Smooth muscle cell (in vitro differentiated cells): ENCODE measurements at regions not wholly inside any gene's neighbourhood (a gene's known extent, or its start where the extent isn't known, plus 50 kb on each side); places are given as distances from the start of the nearest gene placed in this dataset.

Experiments
- DNase-seq: peaks from one replicate; lab custom pipeline; 2025; ENCODE audit not compliant: unreplicated experiment; lab: John Stamatoyannopoulos, UW
- H2AFZ ChIP-seq: fragments of 200-600 bp; sonication (generic); 2 replicates; pipeline ENCODE4 v1.6.0; 2016; ENCODE audit warnings: antibody characterized with exemption, low read depth, mild to moderate bottlenecking
- H3F3A ChIP-seq: fragments of 200-600 bp; sonication (generic); 2 replicates; pipeline ENCODE4 v1.6.0; 2017; ENCODE audit warnings: antibody characterized with exemption, low read depth
- H3K27ac ChIP-seq: fragments of 200-600 bp; sonication (generic); 2 replicates; pipeline ENCODE4 v1.5.1; 2016; ENCODE audit warnings: low read depth, mild to moderate bottlenecking
- H3K27me3 ChIP-seq: fragments of 200-600 bp; sonication (generic); 2 replicates; pipeline ENCODE4 v1.6.1; 2016; ENCODE audit warnings: low read depth, mild to moderate bottlenecking
- H3K36me3 ChIP-seq: fragments of 200-600 bp; sonication (generic); 2 replicates; pipeline ENCODE4 v1.5.1; 2016; ENCODE audit warnings: low read depth
- H3K4me1 ChIP-seq: fragments of 200-600 bp; sonication (generic); 2 replicates; pipeline ENCODE4 v1.5.1; 2016; ENCODE audit warnings: low read depth
- H3K4me2 ChIP-seq: fragments of 200-600 bp; sonication (generic); 2 replicates; pipeline ENCODE4 v1.6.0; 2016; ENCODE audit warnings: mild to moderate bottlenecking
- H3K4me3 ChIP-seq: fragments of 200-600 bp; sonication (generic); 2 replicates; pipeline ENCODE4 v1.5.1; 2016; ENCODE audit warnings: mild to moderate bottlenecking
- H3K79me2 ChIP-seq: fragments of 200-600 bp; sonication (generic); 2 replicates; pipeline ENCODE4 v1.6.0; 2016; ENCODE audit warnings: low read depth, mild to moderate bottlenecking
- H3K9ac ChIP-seq: fragments of 200-600 bp; sonication (generic); 2 replicates; pipeline ENCODE4 v1.6.0; 2016; ENCODE audit warnings: low read depth
- H3K9me3 ChIP-seq: fragments of 200-600 bp; sonication (generic); replicated peaks from 2 replicates; pipeline ENCODE4 v1.5.1; 2016; ENCODE audit warnings: low read depth
- H4K20me1 ChIP-seq: fragments of 200-600 bp; sonication (generic); 2 replicates; pipeline ENCODE4 v1.6.0; 2016; ENCODE audit warnings: low read depth
- WGBS: methylation state at CpG from one replicate; pipeline ENCODE4 v1.1.7; 2016; ENCODE audit warnings: low lambda C conversion rate; 5-methylcytosine and 5-hydroxymethylcytosine counted together
- TF ChIP-seq, protein P1 (sequence below): fragments of 200-600 bp; sonication (generic); IDR thresholded peaks from 2 replicates; pipeline ENCODE4 v1.5.1; 2017; ENCODE audit warnings: borderline replicate concordance, mild to moderate bottlenecking, antibody characterized with exemption; ENCODE audit not compliant: insufficient read depth, poor library complexity, severe bottlenecking

DNA sequence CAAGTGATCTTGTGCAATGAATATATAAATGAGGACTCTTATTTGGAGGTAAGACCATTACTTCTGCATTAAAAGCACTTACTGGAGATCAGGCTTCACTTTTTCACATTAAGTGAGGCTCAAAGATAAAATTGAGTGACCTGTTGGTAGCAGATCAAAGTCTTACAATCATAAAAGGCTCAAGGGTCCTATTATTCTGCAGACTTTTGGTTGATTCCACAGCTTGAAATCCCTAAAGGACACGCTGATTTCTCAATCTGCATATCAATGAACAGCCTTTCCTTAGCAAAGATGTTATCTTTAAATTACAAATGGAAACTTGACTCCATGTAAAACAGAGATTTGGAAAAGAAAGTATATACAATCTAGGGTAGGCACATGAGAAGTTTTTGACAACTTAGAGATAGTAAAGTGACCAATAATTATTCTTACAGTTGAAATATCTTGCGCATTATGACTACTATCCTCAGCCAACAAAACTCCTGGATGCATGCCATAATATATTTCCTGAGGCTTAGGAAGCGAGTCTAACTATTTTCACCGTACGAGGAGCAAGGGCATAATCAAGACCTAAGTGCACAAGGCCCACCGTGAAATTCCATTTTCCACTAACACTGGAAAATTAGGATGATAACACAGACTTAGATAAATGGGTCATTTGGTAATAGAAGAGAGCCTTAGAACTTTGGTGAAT lies 640.7 kb downstream of the LIG4 start:
- TF ChIP-seq, protein P1, sequence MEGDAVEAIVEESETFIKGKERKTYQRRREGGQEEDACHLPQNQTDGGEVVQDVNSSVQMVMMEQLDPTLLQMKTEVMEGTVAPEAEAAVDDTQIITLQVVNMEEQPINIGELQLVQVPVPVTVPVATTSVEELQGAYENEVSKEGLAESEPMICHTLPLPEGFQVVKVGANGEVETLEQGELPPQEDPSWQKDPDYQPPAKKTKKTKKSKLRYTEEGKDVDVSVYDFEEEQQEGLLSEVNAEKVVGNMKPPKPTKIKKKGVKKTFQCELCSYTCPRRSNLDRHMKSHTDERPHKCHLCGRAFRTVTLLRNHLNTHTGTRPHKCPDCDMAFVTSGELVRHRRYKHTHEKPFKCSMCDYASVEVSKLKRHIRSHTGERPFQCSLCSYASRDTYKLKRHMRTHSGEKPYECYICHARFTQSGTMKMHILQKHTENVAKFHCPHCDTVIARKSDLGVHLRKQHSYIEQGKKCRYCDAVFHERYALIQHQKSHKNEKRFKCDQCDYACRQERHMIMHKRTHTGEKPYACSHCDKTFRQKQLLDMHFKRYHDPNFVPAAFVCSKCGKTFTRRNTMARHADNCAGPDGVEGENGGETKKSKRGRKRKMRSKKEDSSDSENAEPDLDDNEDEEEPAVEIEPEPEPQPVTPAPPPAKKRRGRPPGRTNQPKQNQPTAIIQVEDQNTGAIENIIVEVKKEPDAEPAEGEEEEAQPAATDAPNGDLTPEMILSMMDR = no peak
- H3K4me1 ChIP-seq = no peaks in the 10 kb centered on the region
- 68% methylated on average over 6 of the region's 6 CpGs for WGBS
- no peaks in the 10 kb centered on the region for H3K36me3 ChIP-seq
- H3K79me2 ChIP-seq = no peaks in the 10 kb centered on the region
- H3K9me3 ChIP-seq = no peaks in the 10 kb centered on the region
- H3K27me3 ChIP-seq = no peaks in the 10 kb centered on the region
- H4K20me1 ChIP-seq = no peaks in the 10 kb centered on the region
- no peak for DNase-seq
- no peak overlapping the region for H2AFZ ChIP-seq
- H3K4me3 ChIP-seq = no peak overlapping the region
- no peak overlapping the region for H3K27ac ChIP-seq
- H3F3A ChIP-seq = no peaks in the 10 kb centered on the region
- H3K4me2 ChIP-seq = no peak overlapping the region
- no peak overlapping the region for H3K9ac ChIP-seq

DNA sequence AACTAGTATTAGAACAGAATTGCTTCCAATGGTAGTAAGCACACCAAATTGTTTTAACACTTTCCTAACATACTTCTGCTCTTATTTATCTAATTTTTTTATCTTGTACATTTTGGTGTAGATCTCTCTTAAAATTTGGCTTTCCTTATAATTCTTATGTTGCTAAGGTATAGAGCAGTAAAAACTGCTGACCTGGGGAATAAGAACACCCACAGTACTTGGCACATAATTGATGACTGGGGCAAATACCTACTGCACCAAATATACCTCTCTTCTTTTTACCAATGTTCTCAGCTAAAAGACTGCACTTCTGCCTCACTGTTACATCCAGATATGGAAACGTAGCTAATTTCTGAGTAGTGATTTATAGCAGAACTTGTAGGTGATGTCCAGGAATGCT lies 642.2 kb downstream of the LIG4 start:
- WGBS = 84% methylated on average over 1 of the region's 1 CpG
- TF ChIP-seq, protein P1 = no peak
- DNase-seq = no peak
- no peak overlapping the region for H3K4me2 ChIP-seq
- H4K20me1 ChIP-seq = no peaks in the 10 kb centered on the region
- H3K9me3 ChIP-seq = no peaks in the 10 kb centered on the region
- H3K4me3 ChIP-seq = no peak overlapping the region
- H3F3A ChIP-seq = no peaks in the 10 kb centered on the region
- H3K4me1 ChIP-seq = no peaks in the 10 kb centered on the region
- no peak overlapping the region for H3K27ac ChIP-seq
- H3K27me3 ChIP-seq = no peaks in the 10 kb centered on the region
- no peak overlapping the region for H2AFZ ChIP-seq
- no peak overlapping the region for H3K9ac ChIP-seq
- H3K79me2 ChIP-seq = no peaks in the 10 kb centered on the region
- no peaks in the 10 kb centered on the region for H3K36me3 ChIP-seq

DNA sequence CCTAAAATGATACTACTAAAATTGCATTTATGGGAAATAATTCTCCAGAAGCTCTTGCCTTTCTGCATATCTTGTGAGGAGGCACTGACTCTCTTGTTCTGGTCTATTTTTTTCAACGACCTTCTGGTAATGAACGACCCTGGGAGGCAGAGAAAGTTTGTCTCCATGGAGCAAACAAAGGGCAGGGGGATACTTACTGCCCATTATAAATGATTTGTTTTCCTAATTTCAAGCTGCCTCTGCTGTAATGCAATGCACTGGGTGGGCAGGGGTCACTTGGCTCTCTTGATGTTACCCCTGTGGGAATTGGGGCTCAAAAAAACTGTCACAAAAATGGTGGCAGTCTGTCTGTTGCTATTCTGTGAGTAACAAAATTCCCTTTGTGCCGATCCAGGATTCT lies 643.2 kb downstream of the LIG4 start:
- Histone ChIP-seq H3K9ac (no peak overlapping the region), H3K27me3 (no peaks in the 10 kb centered on the region), H3K9me3 (no peaks in the 10 kb centered on the region), H2AFZ (no peak overlapping the region), H4K20me1 (no peaks in the 10 kb centered on the region), H3K79me2 (no peaks in the 10 kb centered on the region), H3F3A (no peaks in the 10 kb centered on the region), H3K4me2 (no peak overlapping the region), H3K4me3 (no peak overlapping the region), H3K36me3 (no peaks in the 10 kb centered on the region), H3K4me1 (no peaks in the 10 kb centered on the region), H3K27ac (no peak overlapping the region)
- TF ChIP-seq, protein P1 = no peak
- DNase-seq = no peak
- WGBS = 92% methylated on average over 3 of the region's 3 CpGs

DNA sequence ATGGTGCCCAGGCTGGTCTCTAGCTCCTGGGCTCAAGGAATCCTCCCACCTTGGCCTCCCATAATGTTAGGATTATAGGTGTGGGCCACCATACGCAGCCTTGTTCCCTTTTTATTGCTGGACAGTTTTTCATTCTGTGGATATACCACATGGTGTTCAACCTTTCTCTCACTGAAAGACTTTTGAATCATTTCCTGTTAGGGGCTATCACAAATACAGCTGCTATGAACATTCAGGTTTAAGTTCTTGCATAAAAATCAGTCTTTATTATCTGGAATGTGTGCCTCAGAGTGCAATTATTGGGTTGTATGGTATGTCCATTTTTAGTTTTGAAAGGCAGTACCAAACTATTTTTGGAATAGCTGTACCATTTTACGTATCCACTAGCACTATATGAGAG lies 647.2 kb downstream of the LIG4 start:
- TF ChIP-seq, protein P1 = no peak
- Histone ChIP-seq H4K20me1 (no peaks in the 10 kb centered on the region), H3K36me3 (no peaks in the 10 kb centered on the region), H3K27ac (no peak overlapping the region), H3K27me3 (no peaks in the 10 kb centered on the region), H3F3A (no peaks in the 10 kb centered on the region), H3K9ac (no peak overlapping the region), H3K4me2 (no peak overlapping the region), H2AFZ (no peak overlapping the region), H3K9me3 (no peaks in the 10 kb centered on the region), H3K79me2 (no peaks in the 10 kb centered on the region), H3K4me1 (peaks cover 1% of the 10 kb centered on the region), H3K4me3 (no peak overlapping the region)
- WGBS = 99% methylated on average over 2 of the region's 2 CpGs
- no peak for DNase-seq
